GM04503 (cell line): ENCODE measurements at regions not wholly inside any gene's neighbourhood (a gene's known extent, or its start where the extent isn't known, plus 50 kb on each side); places are given as distances from the start of the nearest gene placed in this dataset.
A peak's percentile ranks its signal among the peaks of the same experiment; 100 is the strongest.
"Not testable (repeated sequence)": the region's sequence is repeated elsewhere in the genome, so short reads cannot be mapped to it uniquely, and the experiment has no call there.

Experiments
- DNase-seq: peaks from one replicate; pipeline ENCODE4 v3.0.0-alpha.2; 2012; ENCODE audit warnings: low read depth

DNA sequence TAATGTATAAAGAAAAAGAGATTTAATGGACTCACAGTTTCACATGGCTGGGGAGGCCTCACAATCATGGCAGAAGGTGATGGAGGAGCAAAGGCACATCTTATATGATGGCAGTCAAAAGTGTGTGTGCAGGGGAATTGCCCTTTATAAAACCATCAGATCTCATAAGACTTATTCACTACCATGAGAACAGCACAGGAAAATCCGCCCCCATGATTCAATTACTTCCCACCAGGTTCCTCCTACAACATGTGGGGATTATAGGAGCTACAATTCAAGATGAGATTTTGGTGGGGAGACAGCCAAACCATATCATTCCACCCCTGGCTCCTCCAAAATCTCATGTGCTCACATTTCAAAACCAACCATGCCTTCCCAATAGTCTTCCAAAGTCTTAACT is 82.5 kb upstream of the ANKRD1 start:
- DNase-seq, result not testable (repeated sequence)

- DNase-seq, result not testable (repeated sequence)
These were observed 84.4 kb upstream of the ANKRD1 start for GRCh38 chr10:91005276-91005675.

DNA sequence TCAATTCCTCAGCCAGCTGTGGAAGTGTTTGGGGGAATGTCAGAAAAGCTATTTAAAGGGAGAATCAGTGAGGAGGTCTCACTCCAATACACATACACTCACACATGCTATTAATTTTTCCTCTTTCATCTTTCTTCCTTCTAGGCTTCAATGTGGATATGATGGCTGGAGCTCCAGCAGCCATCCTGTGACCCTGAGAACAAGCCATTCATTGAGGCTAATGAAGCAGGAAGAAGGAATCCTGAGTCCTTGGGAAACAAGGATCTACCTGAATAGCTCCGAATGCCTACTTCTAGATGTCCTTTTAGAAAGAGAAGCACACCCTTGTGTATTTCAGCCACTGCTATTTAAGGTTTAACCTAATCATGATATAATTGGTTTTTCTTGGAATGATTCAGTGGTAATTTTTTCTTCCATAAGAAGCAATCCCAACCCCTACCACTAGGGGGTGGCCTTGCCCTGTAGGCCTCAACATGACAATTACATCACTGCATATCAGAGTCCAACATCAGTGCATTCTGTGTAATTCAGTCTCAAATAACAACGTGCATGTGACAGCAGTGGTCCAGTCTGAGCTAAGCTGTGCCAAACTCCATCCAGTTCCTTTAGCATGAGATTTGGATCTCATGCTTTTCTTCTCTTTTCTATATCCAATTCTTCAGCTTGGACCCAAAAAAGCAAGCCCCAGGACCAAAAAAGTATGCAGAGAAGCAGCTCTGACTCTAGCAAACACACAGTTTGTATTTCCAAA is 85.3 kb upstream of the ANKRD1 start:
- DNase-seq, result peak; percentile 20

GRCh38 chr10:91006752-91007346 is 86.0 kb upstream of the ANKRD1 start:
- no peak for DNase-seq

GRCh38 chr10:91007655-91008054 is 86.8 kb upstream of the ANKRD1 start:
- DNase-seq, result no peak

- DNase-seq, result no peak
These were observed 88.2 kb upstream of the ANKRD1 start for GRCh38 chr10:91009121-91009520.

- DNase-seq, result no peak
These were observed 90.1 kb upstream of the ANKRD1 start for GRCh38 chr10:91010952-91011351.

- DNase-seq, result no peak
These were observed 91.6 kb upstream of the ANKRD1 start for GRCh38 chr10:91012502-91012901.

- DNase-seq, result no peak
These were observed 93.1 kb upstream of the ANKRD1 start for GRCh38 chr10:91013985-91014384.

- DNase-seq, result no peak
These were observed 96.3 kb upstream of the ANKRD1 start for GRCh38 chr10:91017198-91017597.

DNA sequence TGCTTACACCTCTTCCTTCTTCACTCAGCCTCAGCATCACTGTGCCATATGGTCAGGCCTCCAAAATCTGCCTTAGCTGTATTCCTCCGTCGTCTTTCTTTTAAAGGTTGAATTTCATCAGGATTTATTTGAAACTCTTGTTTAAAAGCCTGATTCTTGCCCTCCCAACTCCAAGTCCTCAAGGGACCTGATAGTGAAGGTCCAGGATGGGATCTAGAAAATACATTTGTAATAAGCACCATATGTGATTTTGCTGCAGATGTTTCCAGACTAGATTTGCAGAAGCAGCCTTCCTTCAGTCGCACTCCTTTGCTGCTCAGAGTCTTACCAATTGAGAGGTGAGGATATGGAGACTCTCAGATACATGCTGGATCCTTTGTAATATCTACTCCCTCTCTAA is 101.0 kb upstream of the ANKRD1 start:
- DNase-seq, result no peak

GRCh38 chr10:91022390-91022789 is 101.5 kb upstream of the ANKRD1 start:
- no peak for DNase-seq

GRCh38 chr10:91022924-91023699 is 102.2 kb upstream of the ANKRD1 start:
- no peak for DNase-seq

DNA sequence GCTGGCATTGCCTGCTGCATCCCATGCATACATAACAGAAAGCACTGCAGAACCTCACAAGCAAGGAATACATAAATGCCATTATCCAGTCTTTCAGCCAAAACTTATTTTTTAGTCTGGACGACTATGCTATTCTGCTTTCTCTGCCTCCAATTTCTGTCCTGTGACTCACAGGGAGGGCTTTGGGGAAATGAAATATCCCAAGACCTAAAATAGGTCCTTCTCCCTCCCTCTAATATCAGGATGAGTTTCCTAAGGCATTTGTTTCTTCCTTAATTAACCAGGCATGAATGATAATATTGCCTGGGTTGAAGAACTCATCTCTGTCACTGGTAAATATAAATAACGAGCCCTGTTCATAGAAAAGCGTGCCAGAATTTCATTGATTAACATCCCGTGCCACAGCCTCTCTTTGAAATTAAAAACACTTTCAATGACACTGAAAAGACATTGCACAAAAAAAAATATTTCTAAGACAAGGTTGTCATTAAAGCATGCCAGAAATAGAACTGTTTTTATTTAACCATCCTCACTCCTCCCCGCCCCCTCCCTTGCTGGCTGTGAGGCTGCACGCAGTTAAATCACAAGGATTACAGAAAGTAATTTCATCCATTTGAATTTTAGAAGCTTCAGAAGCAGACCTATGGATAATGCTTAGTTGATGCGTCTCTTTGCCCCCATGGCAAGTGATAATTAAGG is 103.0 kb upstream of the ANKRD1 start:
- no peak for DNase-seq

- DNase-seq, result no peak
These were observed 103.7 kb upstream of the ANKRD1 start for GRCh38 chr10:91024541-91024940.

DNA sequence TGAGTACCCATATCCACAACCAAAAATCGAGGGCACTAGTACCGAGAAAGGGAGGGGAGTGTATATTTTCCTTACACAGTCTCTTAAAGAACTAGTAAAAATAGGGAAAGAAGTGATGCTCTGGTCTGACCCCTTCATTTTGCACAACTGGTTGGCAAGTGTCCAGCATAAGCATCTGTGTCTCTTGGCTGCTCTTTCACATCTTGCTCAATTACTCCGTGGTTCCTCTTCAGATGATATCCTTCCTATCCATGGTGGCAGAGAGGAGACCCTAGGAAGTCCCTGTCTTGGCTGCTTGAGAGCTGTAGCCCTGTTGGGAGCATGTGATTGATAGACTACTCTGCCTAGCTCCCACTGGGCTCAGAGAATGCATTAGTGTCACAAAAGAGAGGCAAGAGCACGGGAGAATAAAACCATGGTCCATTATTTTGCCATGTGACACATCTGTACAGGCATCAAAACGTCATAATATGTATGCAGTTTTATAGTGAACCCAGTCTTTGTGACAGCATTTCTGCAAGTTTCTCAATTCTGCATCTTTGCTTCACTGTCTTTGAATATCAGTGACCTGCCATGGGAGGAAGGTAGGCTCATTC is 111.8 kb upstream of the ANKRD1 start:
- DNase-seq, result no peak

DNA sequence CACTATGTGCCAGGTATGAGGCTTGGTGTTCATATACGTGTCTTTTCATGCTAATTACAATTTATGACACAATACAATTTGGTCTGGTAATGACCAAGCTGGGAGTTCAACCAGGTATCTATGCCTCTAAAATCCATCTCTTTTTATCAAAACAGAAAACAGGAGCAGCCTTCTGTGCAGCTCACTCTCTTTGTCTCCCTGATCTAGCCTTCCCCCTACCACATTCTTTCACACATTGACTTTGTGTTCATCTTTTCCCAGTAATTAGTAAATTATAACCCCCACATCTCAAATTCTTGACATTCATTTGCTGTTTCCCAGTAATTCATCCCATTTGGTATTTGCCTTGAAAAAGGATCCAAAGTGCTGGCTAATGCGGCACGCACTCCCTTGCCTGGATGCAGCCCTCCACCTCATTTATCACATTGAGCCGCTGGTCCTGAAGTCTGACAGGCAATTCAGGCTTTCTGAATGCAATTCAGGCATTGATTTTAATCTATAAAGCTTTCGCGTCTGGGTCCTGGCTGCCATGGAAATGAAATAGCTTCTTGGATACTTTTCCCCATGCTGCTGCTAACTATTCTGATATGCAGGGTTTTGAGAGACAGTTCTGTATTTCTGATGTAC is 112.5 kb upstream of the ANKRD1 start:
- no peak for DNase-seq

- DNase-seq, result no peak
These were observed 113.2 kb upstream of the ANKRD1 start for GRCh38 chr10:91034042-91034441.

DNA sequence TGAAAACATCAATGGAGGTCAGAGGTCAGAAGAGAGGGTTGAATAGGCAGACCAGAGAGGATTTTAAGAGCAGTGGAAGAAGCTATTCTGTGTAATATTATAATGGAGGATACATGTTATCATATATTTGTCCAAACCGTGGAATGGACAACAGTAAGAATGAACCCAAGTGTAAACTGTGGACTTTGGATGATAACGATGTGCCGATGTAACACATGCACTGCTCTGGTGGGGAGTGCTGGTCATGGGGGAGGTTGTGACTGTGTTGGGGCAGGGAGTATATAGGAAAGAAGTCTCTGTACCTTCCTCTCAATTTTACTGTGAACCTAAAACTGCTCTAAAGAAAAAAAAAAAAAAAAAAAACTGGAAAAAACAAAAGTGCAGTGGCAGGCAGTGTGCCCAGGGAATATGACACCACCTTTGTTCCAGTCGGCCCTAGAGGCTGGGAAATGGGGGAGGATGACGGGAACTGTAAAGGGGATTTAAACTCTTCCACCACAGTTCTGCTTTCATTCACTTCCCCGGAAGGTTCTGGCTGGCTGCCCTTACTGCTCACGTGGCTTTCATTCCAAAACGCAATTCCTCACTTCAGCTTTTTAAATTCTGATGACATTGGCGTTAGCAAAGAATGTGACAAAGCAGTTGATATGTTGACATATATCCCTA is 113.7 kb upstream of the ANKRD1 start:
- DNase-seq, result no peak

DNA sequence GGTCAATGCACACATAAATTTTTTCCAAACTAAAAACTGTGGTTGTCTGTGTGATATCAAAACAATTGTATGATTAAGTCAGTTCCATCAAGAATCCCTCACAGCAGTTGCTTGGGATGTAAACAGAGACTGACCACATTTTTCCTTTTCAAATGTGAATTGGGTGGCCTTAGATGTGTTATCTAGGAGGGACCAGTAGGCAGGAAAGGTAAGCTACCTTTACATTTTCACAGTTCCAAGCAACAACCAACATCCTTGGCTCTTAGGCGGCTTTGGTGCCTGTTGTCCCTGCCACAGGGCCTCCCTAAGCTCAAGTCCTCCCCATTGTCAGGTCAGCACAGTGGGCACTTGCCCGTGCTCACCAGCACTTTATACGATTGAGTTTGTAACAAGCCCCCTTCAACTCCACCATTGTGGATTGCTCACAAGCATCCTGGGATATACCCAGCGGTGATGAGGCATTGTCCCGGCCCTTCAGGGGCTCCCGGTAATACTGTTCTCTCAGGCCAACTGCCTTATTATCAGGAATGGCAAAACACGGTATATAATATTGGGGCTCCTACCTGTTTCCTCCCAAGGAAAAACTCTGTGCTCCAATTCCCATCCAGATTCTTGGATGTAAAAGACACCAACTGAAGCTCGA is 114.9 kb upstream of the ANKRD1 start:
- DNase-seq, result no peak
